Adrenal gland (tissue), 5 donors: ENCODE measurements at regions not wholly inside any gene's neighbourhood (a gene's known extent, or its start where the extent isn't known, plus 50 kb on each side); places are given as distances from the start of the nearest gene placed in this dataset.

Source experiments
- POLR2A ChIP-seq, 2 donors: fragments of 450-650 bp; IDR thresholded peaks; one replicate each; pipeline ENCODE4 v1.6.1; 2017; ENCODE audit warnings: antibody characterized with exemption in 2 of 2, mild to moderate bottlenecking in 2 of 2, moderate library complexity in 1 of 2
- TF ChIP-seq, protein P1 (sequence below), 6 experiments: fragments of 450-650 bp in 4 of 6; fragments of 200-600 bp in 2 of 6; sonication (generic) in 1 of 6; IDR thresholded peaks; 1 replicate in 5 of 6; 2 replicates in 1 of 6; pipeline versions ENCODE4 v1.5.1 to v1.8.0; 2016 to 2021; ENCODE audit warnings: antibody characterized with exemption in 6 of 6, mild to moderate bottlenecking in 2 of 6, moderate library complexity in 1 of 6
- donor health status: DM: no; HTN: no; CAD: no.

DNA sequence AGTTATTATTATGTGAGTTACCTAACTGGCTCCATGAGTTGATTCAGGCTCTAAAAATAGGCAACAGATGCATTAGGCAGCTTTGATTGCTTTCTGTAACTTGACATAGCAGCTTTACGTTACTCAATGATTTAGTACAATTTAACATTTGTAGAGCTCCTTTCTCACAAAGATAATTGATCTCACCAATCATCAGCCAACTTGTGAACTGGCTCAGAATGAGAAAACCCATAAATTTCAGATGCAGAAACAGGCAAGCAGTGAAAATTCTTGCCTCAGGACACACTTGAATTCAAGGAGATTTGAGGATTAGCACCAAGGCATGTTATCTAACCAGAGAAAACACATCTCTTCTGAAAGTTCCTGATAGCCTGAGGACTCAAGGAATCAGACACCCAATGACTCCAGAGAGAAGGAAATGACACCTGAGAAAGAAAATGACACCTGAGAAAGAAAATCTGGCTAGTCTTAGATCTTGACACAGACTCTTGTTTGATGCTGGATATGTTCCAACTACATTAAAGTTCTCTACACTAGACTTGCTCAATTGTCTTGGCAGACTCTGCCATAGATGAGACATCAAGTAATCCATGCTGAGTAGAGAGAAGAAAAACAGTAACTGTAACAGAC, 315.1 kb upstream of the CBLB start:
- TF ChIP-seq, protein P1, sequence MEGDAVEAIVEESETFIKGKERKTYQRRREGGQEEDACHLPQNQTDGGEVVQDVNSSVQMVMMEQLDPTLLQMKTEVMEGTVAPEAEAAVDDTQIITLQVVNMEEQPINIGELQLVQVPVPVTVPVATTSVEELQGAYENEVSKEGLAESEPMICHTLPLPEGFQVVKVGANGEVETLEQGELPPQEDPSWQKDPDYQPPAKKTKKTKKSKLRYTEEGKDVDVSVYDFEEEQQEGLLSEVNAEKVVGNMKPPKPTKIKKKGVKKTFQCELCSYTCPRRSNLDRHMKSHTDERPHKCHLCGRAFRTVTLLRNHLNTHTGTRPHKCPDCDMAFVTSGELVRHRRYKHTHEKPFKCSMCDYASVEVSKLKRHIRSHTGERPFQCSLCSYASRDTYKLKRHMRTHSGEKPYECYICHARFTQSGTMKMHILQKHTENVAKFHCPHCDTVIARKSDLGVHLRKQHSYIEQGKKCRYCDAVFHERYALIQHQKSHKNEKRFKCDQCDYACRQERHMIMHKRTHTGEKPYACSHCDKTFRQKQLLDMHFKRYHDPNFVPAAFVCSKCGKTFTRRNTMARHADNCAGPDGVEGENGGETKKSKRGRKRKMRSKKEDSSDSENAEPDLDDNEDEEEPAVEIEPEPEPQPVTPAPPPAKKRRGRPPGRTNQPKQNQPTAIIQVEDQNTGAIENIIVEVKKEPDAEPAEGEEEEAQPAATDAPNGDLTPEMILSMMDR (IDR thresholded peaks at IDR 0.05), result no peak
- no peak for TF ChIP-seq POLR2A (IDR thresholded peaks at IDR 0.05)
